GM21515 (cell line): ENCODE measurements at regions not wholly inside any gene's neighbourhood (a gene's known extent, or its start where the extent isn't known, plus 50 kb on each side); places are given as distances from the start of the nearest gene placed in this dataset.
"Not testable (repeated sequence)": the region's sequence is repeated elsewhere in the genome, so short reads cannot be mapped to it uniquely, and the experiment has no call there.

Experiments
- ATAC-seq: cut with Tn5 transposase; IDR thresholded peaks from one replicate; pipeline ENCODE4 v1.9.1; 2021; ENCODE audit not compliant: unreplicated experiment

- ATAC-seq = no peak
Measured at GRCh38 chr1:96521010-96521409, 200.6 kb upstream of the PTBP2 start.

- ATAC-seq = no peak
Measured at GRCh38 chr1:96521994-96522760, 199.4 kb upstream of the PTBP2 start.

- no peak for ATAC-seq
Measured at GRCh38 chr1:96522927-96523326, 198.7 kb upstream of the PTBP2 start.

GRCh38 chr1:96524100-96524499 is 197.5 kb upstream of the PTBP2 start:
- ATAC-seq = no peak

GRCh38 chr1:96525657-96526557 is 195.7 kb upstream of the PTBP2 start:
- no peak for ATAC-seq

GRCh38 chr1:96528672-96529071 is 192.9 kb upstream of the PTBP2 start:
- not testable (repeated sequence) for ATAC-seq

- ATAC-seq = no peak
Measured at GRCh38 chr1:96533820-96534219, 187.8 kb upstream of the PTBP2 start.

GRCh38 chr1:96536581-96536980 is 185.0 kb upstream of the PTBP2 start:
- ATAC-seq = no peak

GRCh38 chr1:96538111-96538641 is 183.4 kb upstream of the PTBP2 start:
- no peak for ATAC-seq

GRCh38 chr1:96538883-96539282 is 182.7 kb upstream of the PTBP2 start:
- ATAC-seq = no peak

GRCh38 chr1:96541491-96541890 is 180.1 kb upstream of the PTBP2 start:
- ATAC-seq = no peak

GRCh38 chr1:96544051-96544830 is 177.3 kb upstream of the PTBP2 start:
- no peak for ATAC-seq

GRCh38 chr1:96544831-96545221 is 176.8 kb upstream of the PTBP2 start:
- ATAC-seq = no peak

- ATAC-seq = no peak
Measured at GRCh38 chr1:96545935-96546656, 175.5 kb upstream of the PTBP2 start.

- no peak for ATAC-seq
Measured at GRCh38 chr1:96550061-96550460, 171.5 kb upstream of the PTBP2 start.

GRCh38 chr1:96552451-96552850 is 169.1 kb upstream of the PTBP2 start:
- no peak for ATAC-seq

- no peak for ATAC-seq
Measured at GRCh38 chr1:96553811-96554210, 167.8 kb upstream of the PTBP2 start.

GRCh38 chr1:96554364-96554763 is 167.2 kb upstream of the PTBP2 start:
- ATAC-seq = no peak

GRCh38 chr1:96557336-96557735 is 164.2 kb upstream of the PTBP2 start:
- ATAC-seq = no peak

- no peak for ATAC-seq
Measured at GRCh38 chr1:96558635-96559034, 162.9 kb upstream of the PTBP2 start.
